ENCODE measurements at regions not wholly inside any gene's neighbourhood (a gene's known extent, or its start where the extent isn't known, plus 50 kb on each side); places are given as distances from the start of the nearest gene placed in this dataset.

GRCh38 chr6:157766901-157767774, 55.9 kb upstream of the SNX9 start:
- ATAC-seq, result no peak
- TF ChIP-seq CSRNP3 (CRISPR knock-in tag; IDR thresholded peaks at IDR 0.05) (no peak), POU6F1 (CRISPR knock-in tag; IDR thresholded peaks at IDR 0.05; ENCODE audit: borderline replicate concordance, low read depth) (no peak), TOX (CRISPR knock-in tag; IDR thresholded peaks at IDR 0.05; ENCODE audit: borderline replicate concordance) (no peak), ZNF8 (CRISPR knock-in tag; IDR thresholded peaks at IDR 0.05) (no peak), CREB5 (CRISPR knock-in tag; IDR thresholded peaks at IDR 0.05; ENCODE audit: low read depth) (no peak), PATZ1 (CRISPR knock-in tag; IDR thresholded peaks at IDR 0.05; ENCODE audit: borderline replicate concordance) (no peak), PPARA (CRISPR knock-in tag; IDR thresholded peaks at IDR 0.05; ENCODE audit: borderline replicate concordance) (no peak), RARB (CRISPR knock-in tag; IDR thresholded peaks at IDR 0.05) (no peak), BACH2 (CRISPR knock-in tag; IDR thresholded peaks at IDR 0.05; ENCODE audit: borderline replicate concordance) (no peak)

- ATAC-seq, result no peak
- TF ChIP-seq RARB (CRISPR knock-in tag; IDR thresholded peaks at IDR 0.05) (no peak), ESRRG (CRISPR knock-in tag; IDR thresholded peaks at IDR 0.05) (no peak), ZNF70 (CRISPR knock-in tag; IDR thresholded peaks at IDR 0.05) (no peak), ZNF565 (CRISPR knock-in tag; conservative IDR thresholded peaks at IDR 0.05; ENCODE audit: low read depth) (no peak), GLIS3 (CRISPR knock-in tag; IDR thresholded peaks at IDR 0.05) (no peak)
Observed at GRCh38 chr6:157767775-157768156, 55.3 kb upstream of the SNX9 start.

GRCh38 chr6:157768304-157768703, 54.7 kb upstream of the SNX9 start:
- TF ChIP-seq CSDC2 (CRISPR knock-in tag; IDR thresholded peaks at IDR 0.05) (no peak), ZC3H10 (CRISPR knock-in tag; IDR thresholded peaks at IDR 0.05) (no peak)
- ATAC-seq, result no peak

GRCh38 chr6:157768863-157769551, 54.0 kb upstream of the SNX9 start:
- TF ChIP-seq ARNTL (CRISPR knock-in tag; IDR thresholded peaks at IDR 0.05; ENCODE audit: borderline replicate concordance, low read depth), result no peak
- no peak for TF ChIP-seq CSDC2 (CRISPR knock-in tag; IDR thresholded peaks at IDR 0.05)
- TF ChIP-seq ZNF565 (CRISPR knock-in tag; conservative IDR thresholded peaks at IDR 0.05; ENCODE audit: low read depth), result no peak
- TF ChIP-seq TOX (CRISPR knock-in tag; IDR thresholded peaks at IDR 0.05; ENCODE audit: borderline replicate concordance), result no peak
- TF ChIP-seq PPARA (CRISPR knock-in tag; IDR thresholded peaks at IDR 0.05; ENCODE audit: borderline replicate concordance), result no peak
- no peak for TF ChIP-seq TCF4 (CRISPR knock-in tag; IDR thresholded peaks at IDR 0.05; ENCODE audit: borderline replicate concordance)
- no peak for TF ChIP-seq POU6F1 (CRISPR knock-in tag; IDR thresholded peaks at IDR 0.05; ENCODE audit: borderline replicate concordance, low read depth)
- TF ChIP-seq OSR1 (CRISPR knock-in tag; IDR thresholded peaks at IDR 0.05), result no peak
- TF ChIP-seq GLIS3 (CRISPR knock-in tag; IDR thresholded peaks at IDR 0.05), result no peak
- no peak for TF ChIP-seq ZNF8 (CRISPR knock-in tag; IDR thresholded peaks at IDR 0.05)
- no peak for TF ChIP-seq ZC3H10 (CRISPR knock-in tag; IDR thresholded peaks at IDR 0.05)
- no peak for TF ChIP-seq BACH2 (CRISPR knock-in tag; IDR thresholded peaks at IDR 0.05; ENCODE audit: borderline replicate concordance)
- no peak for TF ChIP-seq ZNF70 (CRISPR knock-in tag; IDR thresholded peaks at IDR 0.05)
- no peak for ATAC-seq

Measured in SK-N-SH treated with all-trans-retinoic acid at 6 μM for 48 hours (cell line).